ENCODE measurements at regions not wholly inside any gene's neighbourhood (a gene's known extent, or its start where the extent isn't known, plus 50 kb on each side); places are given as distances from the start of the nearest gene placed in this dataset.
"Not testable (repeated sequence)": the region's sequence is repeated elsewhere in the genome, so short reads cannot be mapped to it uniquely, and the experiment has no call there.

DNA sequence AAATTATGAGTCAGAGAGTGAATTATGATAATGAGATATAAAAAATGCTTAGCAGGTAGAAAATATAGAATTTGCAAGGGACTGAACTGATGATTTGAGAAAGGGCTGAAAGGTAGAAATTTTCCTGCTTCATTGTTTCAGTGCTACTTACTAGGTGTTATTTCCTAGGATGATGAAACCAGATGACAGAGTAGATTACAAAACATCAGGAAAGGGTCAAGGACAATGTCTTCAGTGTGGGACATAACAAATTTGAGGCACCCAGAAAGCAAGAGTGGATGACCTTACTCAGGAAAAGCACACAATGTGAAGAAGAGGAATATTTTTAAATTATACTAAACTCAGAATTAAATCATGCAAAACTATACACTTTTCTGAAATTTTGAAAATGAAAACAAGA lies 102.1 kb downstream of the SHCBP1 start:
- DNase-seq: no peak

DNA sequence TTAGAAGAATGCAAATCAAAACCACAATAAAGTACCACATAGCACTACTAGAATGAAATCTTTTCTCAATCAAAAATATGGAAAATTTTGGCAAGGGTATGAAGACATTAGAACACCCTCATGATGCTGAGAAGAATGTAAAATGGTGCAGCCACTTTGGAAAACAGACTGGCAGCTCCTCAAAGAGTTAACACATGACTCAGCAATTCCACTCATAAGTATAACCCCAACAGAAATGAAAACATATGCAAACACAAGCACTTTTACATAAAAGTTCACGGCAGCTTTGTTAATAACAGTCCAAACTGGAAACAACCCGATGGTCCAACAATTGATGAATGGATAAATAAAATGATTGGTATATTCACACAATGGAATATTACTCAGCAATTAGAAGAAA lies 124.5 kb downstream of the SHCBP1 start:
- DNase-seq: no peak

DNA sequence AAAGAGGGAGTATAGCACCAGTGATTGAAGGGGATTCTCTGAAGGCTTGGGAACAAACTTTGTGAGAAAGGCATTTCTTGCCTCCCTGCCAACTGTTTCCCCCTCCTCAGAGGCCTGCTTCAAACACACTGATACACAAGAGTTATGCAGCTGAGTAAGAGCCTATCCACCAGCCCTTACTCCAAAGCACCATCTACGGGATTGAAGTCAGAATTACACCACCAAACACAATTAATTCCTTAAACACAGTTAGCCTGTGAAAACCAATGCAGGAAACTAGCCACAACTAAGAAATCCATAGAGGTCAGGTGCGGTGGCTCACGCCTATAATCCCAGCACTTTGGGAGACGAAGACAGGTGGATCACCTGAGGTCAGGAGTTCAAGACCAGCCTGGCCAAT lies 138.3 kb downstream of the SHCBP1 start:
- no peak for DNase-seq

GRCh38 chr16:46466239-46466638 lies 154.9 kb downstream of the SHCBP1 start:
- DNase-seq: no peak

- DNase-seq: not testable (repeated sequence)
These were observed 166.4 kb downstream of the SHCBP1 start for GRCh38 chr16:46454801-46455200.

DNA sequence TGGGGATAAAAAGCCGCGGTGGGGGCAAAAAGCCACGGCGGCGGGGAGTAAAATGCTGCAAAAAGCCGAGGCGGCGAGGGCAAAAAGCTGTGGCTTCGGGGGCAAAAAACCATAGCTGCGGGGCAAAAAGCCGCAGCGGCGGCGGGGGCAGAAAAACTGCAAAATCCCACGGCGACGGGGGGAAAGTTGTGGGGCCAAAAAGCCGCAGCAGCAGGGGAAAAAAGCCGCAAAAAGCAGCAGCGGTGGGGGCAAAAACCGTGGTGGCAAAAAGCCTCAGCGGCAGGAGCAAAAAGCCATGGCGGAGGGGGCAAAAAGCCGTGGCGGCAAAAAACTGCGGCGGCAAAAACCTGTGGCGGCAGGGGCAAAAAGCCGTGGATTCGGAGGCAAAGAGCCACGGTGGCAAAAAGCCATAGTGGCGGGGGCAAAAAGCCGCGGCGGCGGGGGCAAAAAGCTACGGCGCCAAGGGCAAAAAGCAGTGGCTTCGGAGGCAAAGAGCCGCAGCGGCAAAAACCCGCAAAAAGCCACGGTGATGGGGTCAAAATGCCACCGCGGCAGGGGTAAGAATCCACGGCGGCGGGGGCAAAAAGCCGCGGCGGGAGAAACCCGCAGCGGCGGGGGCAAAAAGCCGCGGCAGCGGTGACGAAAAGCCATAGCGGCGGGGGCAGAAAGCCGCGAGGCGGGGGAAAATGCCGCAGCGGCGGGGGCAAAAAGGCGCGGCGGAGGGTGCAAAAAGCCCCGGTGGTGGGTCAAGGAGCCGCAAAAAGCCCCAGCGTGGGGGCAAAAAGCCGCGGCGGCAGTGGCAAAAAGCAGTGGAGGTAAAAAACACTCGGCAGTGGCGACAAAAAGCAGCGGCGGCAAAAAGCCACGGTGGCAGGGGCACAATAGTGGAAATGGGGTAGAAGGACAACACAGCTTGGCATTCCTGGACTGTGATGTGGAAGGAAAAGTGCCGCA lies 192.8 kb downstream of the SHCBP1 start:
- DNase-seq: no peak

DNA sequence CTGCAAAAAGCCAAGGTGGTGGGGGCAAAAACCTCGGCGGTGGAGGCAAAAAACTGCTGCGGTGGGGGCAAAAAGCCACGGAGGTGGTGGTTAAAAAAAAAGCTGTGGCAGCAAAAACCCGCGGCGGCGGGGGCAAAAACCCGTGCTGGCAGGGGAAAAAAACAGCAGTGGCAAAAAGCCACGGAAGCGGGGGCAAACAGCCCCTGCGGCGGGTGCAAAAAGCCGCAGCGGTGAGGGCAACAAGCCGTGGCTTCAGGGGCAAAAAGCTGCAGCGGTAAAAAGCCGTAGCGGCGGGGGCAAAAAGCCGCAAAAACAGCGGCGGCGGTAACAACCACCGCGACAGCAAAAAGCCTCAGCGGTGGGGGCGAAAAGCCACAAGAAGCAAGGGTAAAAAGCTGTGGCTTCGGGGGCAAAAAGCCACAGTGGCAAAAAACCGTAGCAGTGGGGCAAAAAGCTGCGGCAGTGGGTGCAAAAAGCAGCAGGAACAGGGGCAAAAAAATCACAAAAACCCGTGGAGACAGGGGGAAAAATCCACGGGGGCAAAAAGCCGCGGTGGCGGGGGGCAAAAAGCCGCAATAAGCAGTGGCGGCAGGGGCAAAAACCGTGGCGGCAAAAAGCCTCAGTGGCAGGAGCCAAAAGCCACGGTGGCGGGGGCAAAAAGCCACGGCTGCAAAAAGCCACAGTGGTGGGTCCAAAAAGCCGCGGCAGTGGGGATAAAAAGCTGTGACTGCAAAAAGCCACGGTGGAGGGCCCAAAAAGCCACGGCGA lies 193.7 kb downstream of the SHCBP1 start:
- no peak for DNase-seq

- no peak for DNase-seq
These were observed 194.8 kb downstream of the SHCBP1 start for GRCh38 chr16:46426336-46426735.

GRCh38 chr16:46404028-46404427 lies 217.2 kb downstream of the SHCBP1 start:
- no peak for DNase-seq

- not testable (repeated sequence) for DNase-seq
These were observed 222.6 kb downstream of the SHCBP1 start for GRCh38 chr16:46398559-46398958.

GRCh38 chr16:46396883-46397270 lies 224.3 kb downstream of the SHCBP1 start:
- DNase-seq: not testable (repeated sequence)

GRCh38 chr16:46396131-46396882 lies 224.9 kb downstream of the SHCBP1 start:
- DNase-seq: not testable (repeated sequence)

- not testable (repeated sequence) for DNase-seq
These were observed 225.7 kb downstream of the SHCBP1 start for GRCh38 chr16:46395391-46395921.

- not testable (repeated sequence) for DNase-seq
These were observed 226.2 kb downstream of the SHCBP1 start for GRCh38 chr16:46394963-46395362.

GRCh38 chr16:46394149-46394548 lies 227.0 kb downstream of the SHCBP1 start:
- not testable (repeated sequence) for DNase-seq

GRCh38 chr16:46392930-46393722 lies 228.1 kb downstream of the SHCBP1 start:
- DNase-seq: not testable (repeated sequence)

DNA sequence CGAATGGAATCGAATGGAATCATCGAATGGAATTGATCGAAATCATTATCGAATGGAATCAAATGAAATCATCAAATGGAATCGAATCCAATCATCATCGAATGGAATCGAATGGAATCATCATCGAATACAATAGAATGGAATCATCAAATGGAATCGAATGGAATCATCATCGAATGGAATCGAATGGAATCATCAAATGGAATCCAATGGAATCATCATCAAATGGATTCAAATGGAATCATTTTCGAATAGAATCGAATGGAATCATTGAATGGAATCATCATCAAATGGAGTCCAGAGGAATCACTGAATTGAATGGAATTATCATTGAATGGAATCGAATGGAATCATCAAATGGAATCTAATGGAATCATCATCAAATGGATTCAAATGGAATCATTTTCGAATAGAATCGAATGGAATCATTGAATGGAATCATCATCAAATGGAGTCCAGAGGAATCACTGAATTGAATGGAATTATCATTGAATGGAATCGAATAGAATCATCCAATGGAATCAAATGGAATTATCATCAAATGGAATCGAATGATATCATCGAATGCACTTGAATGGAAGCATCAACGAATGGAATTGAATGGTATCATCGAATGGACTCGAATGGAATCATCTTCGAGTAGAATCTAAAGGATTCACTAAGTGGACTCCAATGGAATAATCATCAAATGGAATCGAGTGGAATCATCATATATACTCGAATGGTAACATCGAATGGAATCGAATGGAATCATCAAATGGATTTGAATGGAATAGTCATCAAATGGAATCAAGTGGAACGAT lies 230.3 kb downstream of the SHCBP1 start:
- DNase-seq: not testable (repeated sequence)

- DNase-seq: peak; percentile 46
These were observed 231.6 kb downstream of the SHCBP1 start for GRCh38 chr16:46389561-46390041.

- DNase-seq: not testable (repeated sequence)
These were observed 232.2 kb downstream of the SHCBP1 start for GRCh38 chr16:46388939-46389491.

DNA sequence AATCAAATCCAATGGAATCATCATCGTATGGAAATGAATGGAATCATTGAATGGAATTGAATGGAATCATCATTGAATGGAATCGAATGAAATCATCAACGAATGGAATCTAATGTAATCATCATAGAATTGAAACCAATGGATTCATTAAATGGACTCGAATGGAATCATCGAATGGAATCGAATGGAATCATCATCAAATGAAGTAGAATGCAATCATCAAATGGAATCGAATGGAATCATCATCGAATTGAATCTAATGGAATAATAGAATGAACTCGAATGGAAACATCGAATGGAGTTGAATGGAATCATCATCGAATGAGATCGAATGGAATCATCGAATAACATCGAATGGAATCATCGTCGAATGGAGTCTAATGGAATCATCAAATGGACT lies 232.8 kb downstream of the SHCBP1 start:
- peak; percentile 43 for DNase-seq

Measured in right forelimb (tissue), 1 donor.